Vagina (tissue), 2 donors: ENCODE measurements at regions not wholly inside any gene's neighbourhood (a gene's known extent, or its start where the extent isn't known, plus 50 kb on each side); places are given as distances from the start of the nearest gene placed in this dataset.

ENCODE experiments used
- POLR2A ChIP-seq, 2 donors: fragments of 450-650 bp; IDR thresholded peaks; one replicate each; pipeline ENCODE4 v1.6.1; 2017; ENCODE audit warnings: antibody characterized with exemption in 2 of 2, mild to moderate bottlenecking in 2 of 2, moderate library complexity in 2 of 2
- TF ChIP-seq, protein P1 (sequence below), 3 experiments: fragments of 450-650 bp in 2 of 3; fragments of 200-600 bp in 1 of 3; sonication (generic) in 1 of 3; IDR thresholded peaks; one replicate each; pipeline ENCODE4 v1.5.1; 2017 to 2019; ENCODE audit warnings: antibody characterized with exemption in 3 of 3, mild to moderate bottlenecking in 2 of 3, moderate library complexity in 2 of 3

DNA sequence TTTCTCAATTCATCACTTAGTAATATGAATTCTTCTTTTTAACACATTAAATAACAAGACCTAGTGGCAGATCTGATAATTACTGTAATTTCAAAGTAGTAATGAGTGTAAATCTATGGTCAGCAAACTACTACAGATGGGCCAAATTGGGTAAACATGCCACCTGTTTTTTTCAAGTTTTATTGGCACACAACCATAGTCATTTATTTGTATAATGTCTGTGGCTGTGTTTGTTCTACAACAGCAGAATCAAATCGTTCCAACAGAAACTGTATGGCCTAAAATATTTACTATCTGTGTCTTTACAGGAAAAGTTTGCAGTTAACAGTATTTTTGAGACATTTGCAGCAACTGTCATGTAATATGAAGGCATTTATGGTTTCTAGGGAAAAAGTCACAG is 86.1 kb upstream of the EYA2 start:
- TF ChIP-seq POLR2A (IDR thresholded peaks at IDR 0.05) = no peak
- TF ChIP-seq, protein P1, sequence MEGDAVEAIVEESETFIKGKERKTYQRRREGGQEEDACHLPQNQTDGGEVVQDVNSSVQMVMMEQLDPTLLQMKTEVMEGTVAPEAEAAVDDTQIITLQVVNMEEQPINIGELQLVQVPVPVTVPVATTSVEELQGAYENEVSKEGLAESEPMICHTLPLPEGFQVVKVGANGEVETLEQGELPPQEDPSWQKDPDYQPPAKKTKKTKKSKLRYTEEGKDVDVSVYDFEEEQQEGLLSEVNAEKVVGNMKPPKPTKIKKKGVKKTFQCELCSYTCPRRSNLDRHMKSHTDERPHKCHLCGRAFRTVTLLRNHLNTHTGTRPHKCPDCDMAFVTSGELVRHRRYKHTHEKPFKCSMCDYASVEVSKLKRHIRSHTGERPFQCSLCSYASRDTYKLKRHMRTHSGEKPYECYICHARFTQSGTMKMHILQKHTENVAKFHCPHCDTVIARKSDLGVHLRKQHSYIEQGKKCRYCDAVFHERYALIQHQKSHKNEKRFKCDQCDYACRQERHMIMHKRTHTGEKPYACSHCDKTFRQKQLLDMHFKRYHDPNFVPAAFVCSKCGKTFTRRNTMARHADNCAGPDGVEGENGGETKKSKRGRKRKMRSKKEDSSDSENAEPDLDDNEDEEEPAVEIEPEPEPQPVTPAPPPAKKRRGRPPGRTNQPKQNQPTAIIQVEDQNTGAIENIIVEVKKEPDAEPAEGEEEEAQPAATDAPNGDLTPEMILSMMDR (IDR thresholded peaks at IDR 0.05) = no peak
